Fibroblast of the conjunctiva (primary cell): ENCODE measurements at regions not wholly inside any gene's neighbourhood (a gene's known extent, or its start where the extent isn't known, plus 50 kb on each side); places are given as distances from the start of the nearest gene placed in this dataset.
"Not testable (repeated sequence)": the region's sequence is repeated elsewhere in the genome, so short reads cannot be mapped to it uniquely, and the experiment has no call there.

ENCODE experiments used
- DNase-seq: peaks from one replicate; pipeline ENCODE4 v3.0.0-alpha.2; 2010; ENCODE audit warnings: low read depth

GRCh38 chr5:106566031-106566430 is 1104.7 kb downstream of the EFNA5 start:
- no peak for DNase-seq

GRCh38 chr5:106545325-106545724 is 1125.4 kb downstream of the EFNA5 start:
- DNase-seq, result no peak

- no peak for DNase-seq
These were observed 1127.4 kb downstream of the EFNA5 start for GRCh38 chr5:106543330-106543729.

- no peak for DNase-seq
These were observed 1140.6 kb downstream of the EFNA5 start for GRCh38 chr5:106530150-106530549.

GRCh38 chr5:106525438-106525837 is 1145.3 kb downstream of the EFNA5 start:
- no peak for DNase-seq

- no peak for DNase-seq
These were observed 1146.9 kb downstream of the EFNA5 start for GRCh38 chr5:106523852-106524251.

- no peak for DNase-seq
These were observed 1148.4 kb downstream of the EFNA5 start for GRCh38 chr5:106522296-106522695.

GRCh38 chr5:106521701-106522100 is 1149.0 kb downstream of the EFNA5 start:
- DNase-seq, result peak; percentile 31

GRCh38 chr5:106510321-106510720 is 1160.4 kb downstream of the EFNA5 start:
- DNase-seq, result no peak

GRCh38 chr5:106508894-106509293 is 1161.8 kb downstream of the EFNA5 start:
- DNase-seq, result no peak

- DNase-seq, result no peak
These were observed 1176.8 kb downstream of the EFNA5 start for GRCh38 chr5:106493910-106494309.

- no peak for DNase-seq
These were observed 1181.7 kb downstream of the EFNA5 start for GRCh38 chr5:106489004-106489403.

GRCh38 chr5:106488407-106488806 is 1182.3 kb downstream of the EFNA5 start:
- DNase-seq, result no peak

GRCh38 chr5:106481374-106481773 is 1189.4 kb downstream of the EFNA5 start:
- no peak for DNase-seq

- DNase-seq, result no peak
These were observed 1194.1 kb downstream of the EFNA5 start for GRCh38 chr5:106476630-106477029.

- no peak for DNase-seq
These were observed 1196.7 kb downstream of the EFNA5 start for GRCh38 chr5:106474066-106474465.

- no peak for DNase-seq
These were observed 1211.2 kb downstream of the EFNA5 start for GRCh38 chr5:106459541-106459940.

GRCh38 chr5:106454651-106455415 is 1215.9 kb downstream of the EFNA5 start:
- DNase-seq, result peak; percentile 34

- no peak for DNase-seq
These were observed 1216.7 kb downstream of the EFNA5 start for GRCh38 chr5:106454050-106454449.

GRCh38 chr5:106451998-106452397 is 1218.7 kb downstream of the EFNA5 start:
- no peak for DNase-seq

- DNase-seq, result no peak
These were observed 1227.0 kb downstream of the EFNA5 start for GRCh38 chr5:106443746-106444145.

GRCh38 chr5:106435185-106435584 is 1235.6 kb downstream of the EFNA5 start:
- no peak for DNase-seq

GRCh38 chr5:106430733-106431132 is 1240.0 kb downstream of the EFNA5 start:
- not testable (repeated sequence) for DNase-seq
